ENCODE measurements at regions not wholly inside any gene's neighbourhood (a gene's known extent, or its start where the extent isn't known, plus 50 kb on each side); places are given as distances from the start of the nearest gene placed in this dataset.

DNA sequence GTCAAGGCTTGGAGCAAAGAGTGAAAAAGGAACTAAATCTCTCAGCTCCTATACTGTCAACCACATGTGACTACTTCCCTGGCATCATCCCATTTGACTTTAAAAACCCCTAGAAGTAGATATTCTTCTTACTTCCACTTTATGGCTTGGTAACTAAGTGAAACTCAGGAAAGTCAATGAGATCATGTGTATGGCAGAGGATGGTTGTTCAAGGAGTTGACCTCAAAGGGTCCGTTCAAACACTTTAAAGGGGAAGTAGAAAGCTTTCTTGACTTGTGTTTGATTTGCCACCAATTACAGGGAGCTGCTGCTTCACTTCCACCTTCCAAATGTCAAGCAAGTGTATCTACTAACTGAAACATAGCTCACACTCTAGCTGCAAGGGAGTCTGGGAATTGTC is 187.2 kb downstream of the RAB28 start:
- in situ Hi-C loops (cut with MboI) (no loop called here), intact Hi-C loops (cut with micrococcal nuclease) (no loop called here)
- ATAC-seq (no peak), FAIRE-seq (no peak), DNase-seq (ENCODE audit: extremely low read depth in 1 of 4, low spot score in 3 of 4) (no peak)
- H2AFZ ChIP-seq (ENCODE audit: low read depth, low read length), result no peak overlapping the region
- H3K9me3 ChIP-seq (replicated peaks; ENCODE audit: control insufficient read depth, insufficient read depth, low read depth, low read length), result peaks cover 3% of the 10 kb centered on the region; the same call in 1 of the 2 replicates
- no peak overlapping the region for H3K27ac ChIP-seq (ENCODE audit: extremely low read depth, low read depth, low read length)
- BruUV-seq (replicated peaks), result no TSS peak
- no peak overlapping the region for H3K9ac ChIP-seq (ENCODE audit: insufficient read depth in 1 of 2, low read depth in 2 of 2, low read length in 2 of 2)
- no peaks in the 10 kb centered on the region for H3K27me3 ChIP-seq (ENCODE audit: control insufficient read depth in 2 of 2, insufficient read depth in 2 of 2, low read length in 2 of 2)
- POLR2A ChIA-PET, result no interaction called here
- H3K36me3 ChIP-seq (ENCODE audit: control insufficient read depth, insufficient read depth, low read length), result no peaks in the 10 kb centered on the region
- no peak overlapping the region for H3K4me2 ChIP-seq (ENCODE audit: insufficient read depth, low read length)
- H3K4me1 ChIP-seq (replicated peaks in 1 of 2; ENCODE audit: control insufficient read depth in 2 of 2, insufficient read depth in 2 of 2, low read length in 2 of 2), result no peaks in the 10 kb centered on the region
- no peaks in the 10 kb centered on the region for H3K9me1 ChIP-seq (ENCODE audit: control insufficient read depth, insufficient read depth, low read length)
- TF ChIP-seq ZNF253 (CRISPR knock-in tag; conservative IDR thresholded peaks at IDR 0.05) (no peak), TRIM24 (IDR thresholded peaks at IDR 0.05) (no peak), BACH1 (tag; IDR thresholded peaks at IDR 0.05) (no peak), SMAD4 (CRISPR knock-in tag; conservative IDR thresholded peaks at IDR 0.05) (no peak), ZSCAN32 (CRISPR knock-in tag; IDR thresholded peaks at IDR 0.05) (no peak), SAFB (IDR thresholded peaks at IDR 0.05; ENCODE audit: borderline replicate concordance, low read depth, low read length) (no peak), IRF2 (CRISPR knock-in tag; IDR thresholded peaks at IDR 0.05) (no peak), U2AF2 (optimal IDR thresholded peaks at IDR 0.05; ENCODE audit: low read depth, low read length) (no peak), XRCC5 (IDR thresholded peaks at IDR 0.05; ENCODE audit: low read depth, low read length) (no peak), OTX1 (CRISPR knock-in tag; IDR thresholded peaks at IDR 0.05) (no peak)
- TF ChIP-seq, protein P1, sequence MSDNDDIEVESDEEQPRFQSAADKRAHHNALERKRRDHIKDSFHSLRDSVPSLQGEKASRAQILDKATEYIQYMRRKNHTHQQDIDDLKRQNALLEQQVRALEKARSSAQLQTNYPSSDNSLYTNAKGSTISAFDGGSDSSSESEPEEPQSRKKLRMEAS (CRISPR knock-in tag; IDR thresholded peaks at IDR 0.05), result no peak
- H3K4me3 ChIP-seq, result no peak overlapping the region
- 9% methylated on average over 1 of the region's 1 CpG for WGBS (ENCODE audit: insufficient coverage, low coverage, missing lambda C conversion rate)
- H3K79me2 ChIP-seq (ENCODE audit: control insufficient read depth, insufficient read depth, low read length), result no peaks in the 10 kb centered on the region
- CTCF ChIA-PET (ENCODE audit: low intra/inter-chr PET ratio), result no interaction called here
- no peaks in the 10 kb centered on the region for H4K20me1 ChIP-seq (replicated peaks; ENCODE audit: control insufficient read depth, insufficient read depth, low read length)

Data from K562 (cell line).